ENCODE measurements at regions not wholly inside any gene's neighbourhood (a gene's known extent, or its start where the extent isn't known, plus 50 kb on each side); places are given as distances from the start of the nearest gene placed in this dataset.

DNA sequence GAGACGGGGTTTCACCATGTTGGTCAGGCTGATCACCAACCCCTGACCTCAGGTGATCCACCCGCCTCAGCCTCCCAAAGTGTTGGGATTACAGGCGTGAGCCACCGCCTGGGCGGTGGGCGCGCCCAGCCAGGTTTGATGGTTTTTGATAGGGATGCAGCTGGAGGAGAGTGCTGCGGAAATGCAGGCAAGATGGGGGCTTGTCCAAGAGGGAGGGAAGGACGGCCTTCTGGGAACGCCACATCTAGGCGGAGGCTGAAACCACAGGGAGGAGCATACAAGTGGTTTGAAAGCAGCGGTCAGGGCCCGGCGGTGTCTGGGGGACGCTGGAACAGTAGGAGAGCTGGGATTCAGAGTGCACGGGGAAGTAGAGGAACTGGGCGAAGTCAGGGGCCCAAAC is 134.6 kb downstream of the VRK1 start:
- DNase-seq (ENCODE audit: low spot score): no peak

DNA sequence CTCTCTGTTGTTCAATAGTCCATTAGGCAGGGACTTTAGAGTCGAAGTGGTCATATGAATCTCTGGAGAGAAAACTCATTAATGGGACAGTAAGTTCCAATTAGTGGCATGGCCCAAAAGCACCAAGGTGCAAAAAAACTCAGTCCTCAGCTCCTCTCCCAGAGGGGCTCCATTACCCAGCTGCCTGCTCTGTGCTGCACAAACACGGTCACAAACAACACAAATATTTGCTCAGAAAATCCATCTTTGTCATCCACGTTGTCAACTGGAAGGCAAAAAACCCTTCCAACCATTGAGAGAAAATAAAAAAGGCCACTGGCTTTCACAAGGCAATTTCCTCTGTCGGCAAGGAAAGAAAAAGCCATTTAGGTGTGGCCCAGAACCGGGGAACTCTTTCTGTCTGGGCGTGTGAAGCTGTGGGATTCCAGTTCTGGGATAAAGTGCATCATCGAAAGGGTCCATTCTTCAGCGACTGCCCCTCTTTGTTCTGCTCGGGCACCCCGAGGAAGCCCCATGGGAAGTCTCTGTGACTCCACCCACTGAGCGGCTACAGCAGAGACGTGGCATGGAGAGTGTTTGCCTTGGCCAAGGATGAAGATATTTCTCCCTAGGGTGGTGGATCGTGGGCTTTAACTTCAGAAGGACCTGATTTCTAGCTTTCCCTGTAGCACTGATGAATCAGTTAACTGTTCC is 137.6 kb downstream of the VRK1 start:
- DNase-seq (ENCODE audit: low spot score): no peak

DNA sequence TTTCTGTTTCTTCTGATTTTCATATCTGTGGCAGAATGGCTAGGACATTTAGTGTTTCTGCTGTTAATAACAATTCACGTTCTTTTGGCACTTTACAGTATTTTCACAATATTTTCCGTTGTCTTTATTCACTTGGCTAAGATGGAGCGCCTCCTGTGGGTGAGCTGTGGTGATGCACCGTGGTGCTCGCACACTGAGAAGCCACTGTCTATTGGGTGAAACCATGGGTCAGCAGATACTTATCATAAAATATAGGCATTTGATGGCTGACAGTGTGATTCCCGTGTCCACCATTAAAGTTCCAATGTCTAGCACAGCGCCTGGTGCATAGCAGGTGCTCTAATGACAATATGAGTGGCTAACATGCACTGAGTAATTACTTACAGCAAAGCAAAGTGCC is 141.8 kb downstream of the VRK1 start:
- no peak for DNase-seq (ENCODE audit: low spot score)

DNA sequence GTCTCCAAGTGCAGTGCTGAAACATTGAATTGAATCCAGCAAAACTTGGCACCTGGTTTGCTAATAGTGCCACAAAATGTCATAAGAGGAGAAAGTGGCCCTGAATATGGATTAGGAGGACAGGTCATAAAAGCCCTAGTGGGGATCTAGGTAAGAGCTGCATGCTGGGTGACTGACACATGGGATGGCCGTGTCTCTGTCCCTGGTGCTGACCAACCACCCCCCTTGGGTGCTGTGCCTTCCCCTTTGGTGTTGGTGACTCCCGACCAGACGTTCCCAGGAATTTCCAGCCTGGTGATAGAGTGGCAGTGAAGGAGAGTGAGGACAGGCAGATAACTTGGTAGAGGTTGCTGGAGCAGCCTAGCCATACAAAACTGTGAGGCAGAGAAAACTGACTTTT is 142.8 kb downstream of the VRK1 start:
- no peak for DNase-seq (ENCODE audit: low spot score)

DNA sequence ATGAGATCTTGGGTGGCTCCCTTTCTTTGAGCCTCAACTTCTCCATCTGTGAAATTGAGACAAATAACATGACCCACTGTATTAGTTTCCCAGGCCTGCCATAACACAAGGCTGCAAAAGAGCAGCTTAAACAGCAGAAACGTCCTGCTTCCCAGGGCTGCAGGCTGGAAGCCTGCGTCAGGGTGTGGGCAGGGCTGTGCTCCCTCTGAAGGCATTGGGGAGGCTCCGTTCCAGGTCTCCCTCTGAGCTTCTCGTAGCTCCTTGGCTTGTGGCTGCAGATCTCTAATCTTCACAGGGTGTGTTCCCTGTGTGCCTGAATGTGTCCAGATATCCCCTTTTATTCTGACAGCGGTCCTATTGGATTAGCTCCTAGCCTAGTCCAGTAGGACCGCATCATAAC is 147.1 kb downstream of the VRK1 start:
- no peak for DNase-seq (ENCODE audit: low spot score)

DNA sequence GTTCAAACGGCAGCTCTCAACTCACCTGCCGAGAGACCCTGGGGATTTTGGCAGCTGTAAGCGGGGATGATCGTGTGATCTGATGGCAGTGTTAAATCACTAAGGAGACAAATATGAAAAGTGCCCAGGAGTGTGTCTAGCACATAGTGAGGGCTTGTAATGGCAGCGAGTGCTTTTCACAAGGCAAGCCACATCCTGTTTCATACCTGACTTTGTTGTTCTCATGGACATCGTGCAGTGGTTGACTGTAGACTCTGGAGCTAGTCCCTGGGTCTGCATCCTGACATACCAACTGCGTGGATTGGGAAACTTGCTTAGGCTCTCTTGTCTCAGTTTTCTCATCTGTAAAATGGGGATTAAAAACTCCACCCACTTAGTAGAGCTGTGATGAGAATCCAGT is 148.5 kb downstream of the VRK1 start:
- DNase-seq (ENCODE audit: low spot score): no peak

DNA sequence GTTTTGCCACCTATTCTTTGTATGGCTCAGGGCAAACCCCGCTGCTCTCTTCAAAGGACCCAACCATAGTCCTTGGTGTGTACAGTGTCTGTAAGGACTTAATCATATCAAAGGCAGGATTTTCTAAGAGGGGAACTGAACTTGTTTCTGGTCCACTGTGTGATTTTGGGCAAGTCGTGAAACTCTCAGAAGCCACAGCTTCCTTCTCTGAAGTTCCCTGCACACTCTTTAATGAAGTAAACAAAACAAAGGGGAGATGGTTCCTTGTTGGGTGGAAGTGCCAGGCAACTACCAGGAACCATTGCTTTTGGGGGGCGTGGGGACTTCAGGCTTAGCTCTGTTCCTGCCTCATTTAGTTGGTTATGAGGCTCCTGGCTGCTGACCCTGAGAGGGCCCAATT is 152.4 kb downstream of the VRK1 start:
- no peak for DNase-seq (ENCODE audit: low spot score)

DNA sequence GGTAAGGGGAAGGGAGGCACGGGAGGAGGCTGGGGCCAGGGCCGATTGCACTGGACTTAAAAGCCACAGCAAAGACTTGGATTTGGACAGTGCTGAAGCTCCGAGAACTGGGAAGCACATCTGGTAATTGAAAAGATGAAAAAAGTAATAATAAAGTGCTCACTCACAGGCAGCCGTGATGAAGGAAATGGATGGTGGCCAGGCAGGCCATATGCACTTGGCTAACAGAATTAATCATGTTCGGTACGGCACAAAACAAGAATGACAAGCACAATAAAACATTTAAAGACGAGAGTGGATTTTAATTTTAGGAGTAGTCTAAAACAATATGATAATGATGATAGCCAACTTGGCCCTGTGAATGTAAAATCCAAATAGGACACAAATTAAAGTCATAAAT is 154.3 kb downstream of the VRK1 start:
- no peak for DNase-seq (ENCODE audit: low spot score)

DNA sequence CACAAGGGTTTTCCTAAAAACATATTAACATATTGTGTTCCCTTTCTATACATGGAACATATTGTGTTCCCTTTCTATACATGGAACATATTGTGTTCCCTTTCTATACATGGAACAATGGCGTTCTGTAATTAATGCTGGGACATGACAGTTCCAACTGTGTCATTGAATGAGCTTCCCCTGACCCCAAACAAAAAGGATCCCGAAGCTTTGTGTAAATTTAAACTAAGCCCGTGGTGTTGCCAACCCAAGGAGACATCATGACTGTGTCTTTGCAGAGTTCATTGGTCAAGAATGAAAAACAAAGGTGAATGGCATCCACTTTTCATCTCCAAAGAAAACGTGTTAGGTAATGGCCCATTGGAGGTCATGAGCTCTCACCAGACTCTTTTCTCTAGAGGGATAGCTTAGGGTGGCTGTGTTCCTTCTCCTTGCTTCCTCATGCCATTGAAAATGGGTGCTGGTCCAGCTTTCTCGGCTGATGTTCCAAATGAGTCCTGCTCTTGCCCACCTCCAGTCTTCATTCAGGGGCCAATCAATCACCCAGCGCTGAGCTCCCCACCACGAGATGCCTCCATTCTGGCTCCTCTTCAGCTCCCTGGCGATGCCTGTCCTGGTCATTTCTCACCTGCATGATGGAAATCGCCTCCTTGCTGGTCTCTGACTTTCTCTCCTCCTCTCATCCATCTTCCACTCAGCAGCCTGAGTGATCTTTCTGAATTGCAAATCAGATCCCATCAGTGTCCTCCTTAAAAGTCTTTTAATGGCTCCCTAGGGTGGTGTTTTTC is 156.1 kb downstream of the VRK1 start:
- DNase-seq (ENCODE audit: low spot score): no peak

DNA sequence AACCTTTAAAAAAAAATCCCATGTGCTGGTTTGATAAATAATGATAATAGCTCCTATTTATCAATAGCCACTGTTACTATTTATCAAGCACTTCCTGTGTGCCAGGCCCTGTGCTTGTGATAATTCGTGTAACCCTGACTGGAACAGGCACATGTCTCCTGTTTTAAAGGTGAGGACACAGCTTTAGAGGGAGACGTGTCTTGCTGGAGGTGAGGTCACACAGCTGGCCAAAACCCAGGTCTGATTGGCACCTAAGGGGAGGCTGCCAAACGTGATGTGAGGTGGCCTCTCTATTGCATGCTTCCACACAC is 156.6 kb downstream of the VRK1 start:
- DNase-seq (ENCODE audit: low spot score): no peak

DNA sequence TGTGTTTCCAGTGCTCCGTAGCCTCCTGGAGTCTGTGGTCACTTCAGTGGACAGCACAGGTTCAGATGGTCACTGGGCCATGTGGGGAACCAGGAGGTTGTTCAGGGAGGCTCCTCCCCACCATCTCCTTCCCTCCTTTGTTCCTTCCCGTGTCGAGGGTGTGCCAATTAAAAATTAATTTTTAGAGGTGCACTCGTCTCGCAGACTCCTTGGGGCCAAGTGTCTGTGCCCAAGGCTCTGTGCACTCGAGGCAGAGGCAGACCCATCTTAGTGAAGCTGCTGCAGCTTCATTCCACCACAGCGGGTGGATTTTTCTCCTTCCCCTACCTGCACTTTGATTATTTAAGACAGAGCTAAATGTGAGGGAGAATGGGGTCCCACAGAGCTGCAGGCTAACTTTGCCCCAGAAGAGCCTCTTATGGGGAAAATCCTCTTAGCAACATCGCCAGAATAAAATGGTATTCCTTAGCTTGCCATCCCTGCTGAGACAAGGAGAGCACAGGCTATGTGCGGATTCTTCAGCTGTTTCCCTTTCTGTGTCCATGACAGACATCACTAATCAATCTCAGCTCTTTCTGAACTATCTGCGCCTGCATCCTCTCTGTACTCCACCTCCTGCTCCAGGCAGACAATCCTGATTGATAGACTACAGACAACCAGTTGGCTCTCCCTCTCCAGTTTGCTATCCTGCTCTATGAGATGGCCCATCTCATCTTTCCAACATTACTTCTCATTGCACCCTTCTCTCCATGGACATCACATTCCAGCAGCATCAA is 159.5 kb downstream of the VRK1 start:
- DNase-seq (ENCODE audit: low spot score): no peak

DNA sequence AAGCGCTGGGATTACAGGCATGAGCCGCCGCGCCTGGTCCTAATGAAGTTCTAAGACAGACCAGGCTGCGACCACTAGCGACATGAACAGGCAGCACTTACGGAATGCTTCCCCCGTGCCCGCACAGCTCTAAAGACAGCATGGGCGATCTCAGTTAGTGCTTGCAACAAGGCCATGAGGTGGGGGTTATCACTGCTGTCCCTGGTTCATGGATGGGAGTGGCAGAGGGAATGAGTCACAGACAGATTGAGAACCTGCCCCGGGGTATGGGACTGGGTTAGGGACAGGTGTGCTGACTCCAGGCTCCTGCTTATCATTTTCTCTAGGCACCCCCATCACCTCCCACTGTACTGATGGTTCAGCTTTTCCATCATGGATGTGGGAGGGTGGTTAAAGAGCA is 160.9 kb downstream of the VRK1 start:
- DNase-seq (ENCODE audit: low spot score): no peak

DNA sequence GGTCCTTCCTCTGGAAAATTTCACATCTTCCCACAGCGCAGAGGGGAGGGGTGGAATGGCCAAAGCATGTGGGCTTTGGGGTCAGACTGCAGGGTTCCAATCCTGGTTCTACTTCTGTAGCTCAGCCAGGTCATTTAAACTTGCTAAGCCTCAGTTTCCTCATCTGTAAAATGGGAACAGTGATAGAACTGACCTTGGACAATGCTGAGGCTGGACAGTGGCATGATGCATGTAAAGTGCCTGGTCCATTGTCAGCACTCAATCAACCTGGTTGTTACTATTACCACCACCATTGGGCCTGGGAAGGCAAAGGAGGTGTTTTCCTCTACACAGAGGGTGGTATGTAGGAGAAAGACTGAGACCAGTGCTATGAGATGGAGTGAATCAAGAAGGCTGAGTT is 162.8 kb downstream of the VRK1 start:
- no peak for DNase-seq (ENCODE audit: low spot score)

DNA sequence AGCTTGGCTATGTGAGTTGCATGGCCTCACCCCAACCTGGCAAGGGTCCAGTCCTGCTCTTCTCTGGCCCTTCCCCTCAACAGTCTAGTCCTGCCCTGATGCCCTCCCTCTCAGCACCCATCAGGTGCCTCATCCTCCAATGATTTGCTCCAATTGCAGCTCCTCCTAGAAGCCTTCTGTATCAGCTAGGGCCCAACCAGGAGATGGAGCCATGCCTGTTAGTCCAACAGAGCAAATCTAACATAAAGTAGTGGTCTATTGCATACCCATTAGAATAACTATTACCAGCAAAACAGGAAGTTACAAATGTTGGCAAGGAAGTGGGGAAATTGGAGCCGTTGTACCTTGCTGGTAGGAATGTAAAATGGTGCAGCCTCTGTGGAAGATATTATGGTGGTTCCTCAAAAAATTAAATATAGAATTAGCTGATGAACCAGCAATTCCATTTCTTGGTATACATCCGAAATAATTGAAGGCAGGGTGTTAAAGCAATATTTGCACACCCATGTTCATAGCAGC is 163.5 kb downstream of the VRK1 start:
- DNase-seq (ENCODE audit: low spot score): no peak

DNA sequence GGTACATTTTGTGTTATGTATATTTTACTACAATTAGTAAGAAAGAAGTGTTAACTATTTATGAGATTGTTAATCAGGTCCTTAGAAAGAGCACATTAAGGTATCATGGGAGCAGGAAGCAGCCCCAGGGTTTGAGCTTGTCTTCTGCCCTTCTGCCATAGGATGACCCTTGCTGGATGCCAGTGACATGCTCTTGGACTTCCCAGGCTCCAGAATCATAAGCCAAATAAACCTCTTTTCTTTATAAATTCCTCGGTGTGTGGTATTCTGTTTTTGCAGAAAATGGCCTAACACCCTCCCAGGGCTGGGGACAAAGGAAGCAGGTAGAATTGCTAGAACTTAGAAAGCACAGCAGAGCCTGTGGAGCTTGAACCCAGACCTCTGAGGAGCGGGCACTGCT is 164.7 kb downstream of the VRK1 start:
- no peak for DNase-seq (ENCODE audit: low spot score)

DNA sequence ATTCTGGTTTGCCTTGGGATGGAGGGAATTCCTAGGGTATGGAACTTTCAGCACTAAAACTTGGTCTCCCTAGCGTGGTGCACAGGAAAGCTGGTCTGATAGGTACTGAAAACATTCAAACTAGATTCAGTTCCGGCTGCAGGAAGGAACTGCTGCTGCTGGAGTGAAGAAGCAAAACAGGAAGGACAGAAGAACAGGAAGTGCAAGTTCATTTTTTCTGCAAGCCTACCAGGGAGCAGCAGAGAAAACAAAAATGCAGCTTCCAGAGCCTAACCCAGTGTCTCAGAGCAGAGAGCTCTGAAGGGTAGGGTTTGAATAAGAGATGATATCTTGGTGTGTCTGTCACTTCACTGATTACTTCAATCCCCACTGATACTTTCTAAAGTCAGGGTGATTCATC is 165.2 kb downstream of the VRK1 start:
- no peak for DNase-seq (ENCODE audit: low spot score)

DNA sequence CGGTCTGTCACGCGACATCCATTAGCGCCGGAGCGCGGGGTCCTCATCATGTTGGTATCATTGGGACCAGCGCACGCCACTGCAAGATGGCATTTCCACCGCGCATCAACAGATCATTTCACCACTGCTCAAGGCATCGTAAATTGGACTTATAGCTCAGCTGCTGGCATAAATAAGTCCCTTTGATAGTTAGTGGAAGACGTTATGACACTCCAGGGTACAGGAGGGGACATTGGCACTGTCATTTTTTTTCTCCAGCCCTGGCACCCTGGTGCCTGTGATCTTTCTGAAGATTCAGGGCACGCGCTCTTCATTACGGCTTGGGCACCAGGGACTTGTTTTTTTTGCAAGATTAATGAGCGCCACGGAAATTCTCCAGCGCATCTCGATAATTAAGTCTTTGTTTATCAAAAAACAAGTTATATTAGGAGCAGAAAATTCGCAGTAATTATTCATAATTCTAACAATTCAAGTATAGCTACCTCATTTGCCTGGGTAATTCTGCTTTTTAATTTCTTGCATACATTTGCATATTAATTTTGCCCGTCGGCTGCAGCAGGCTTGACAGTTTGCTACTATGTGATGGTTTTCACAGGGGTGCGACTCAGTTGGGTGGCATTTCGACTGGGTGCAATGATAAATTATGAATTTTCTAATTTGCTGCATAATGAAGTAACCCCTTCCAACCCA is 167.7 kb downstream of the VRK1 start:
- DNase-seq (ENCODE audit: low spot score): no peak

DNA sequence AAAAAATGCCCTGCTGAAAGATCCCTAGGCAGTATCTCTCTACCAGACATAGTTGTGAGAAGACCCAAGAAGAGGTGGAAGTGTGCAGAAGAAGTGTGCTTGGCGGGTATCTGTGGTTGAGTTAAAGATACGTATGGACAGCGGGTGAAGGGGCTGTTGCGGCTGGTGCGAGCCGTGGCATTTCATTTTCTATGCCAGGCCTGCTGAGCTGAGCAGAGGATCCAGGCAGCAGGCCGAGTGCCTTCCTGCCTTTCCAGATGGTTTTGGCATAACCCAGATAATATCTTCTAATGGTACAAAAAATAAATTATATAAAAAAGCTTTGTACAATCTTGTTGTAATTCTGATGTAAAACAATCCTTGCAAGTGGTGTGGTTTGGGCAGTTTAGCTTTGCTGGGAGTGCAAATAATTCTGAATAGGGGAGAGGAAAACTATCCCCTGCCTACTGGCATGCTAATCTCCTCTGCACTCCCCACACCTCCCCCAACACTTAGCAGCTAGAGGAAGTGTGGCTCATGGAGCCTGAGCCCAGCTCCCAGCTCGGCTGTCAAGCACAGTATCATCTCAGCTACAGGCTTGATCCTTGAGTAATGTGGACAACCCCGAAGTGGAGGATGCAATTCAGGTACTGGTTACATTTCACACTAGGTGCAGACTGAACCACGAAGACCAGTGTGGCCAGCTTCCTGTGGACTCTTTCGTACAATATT is 168.9 kb downstream of the VRK1 start:
- DNase-seq (ENCODE audit: low spot score): no peak

DNA sequence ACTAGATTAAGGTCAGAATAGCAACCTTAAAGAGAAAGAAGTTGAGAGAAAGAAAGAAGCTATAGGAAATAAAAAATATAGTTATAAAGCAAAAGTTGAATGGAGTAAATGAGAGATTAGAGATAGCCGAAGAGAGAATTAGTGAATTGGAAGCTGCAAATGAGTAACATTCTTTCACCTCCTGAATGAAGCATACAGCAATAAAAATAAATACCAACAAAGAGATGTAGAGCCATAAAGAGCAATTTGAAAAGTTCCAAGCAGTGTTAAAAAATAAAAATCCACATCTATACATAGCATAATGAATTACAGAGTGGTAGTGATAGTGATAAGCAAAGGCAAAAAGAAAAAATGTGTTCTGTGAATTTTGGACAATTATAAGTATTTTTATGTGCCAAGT is 177.9 kb downstream of the VRK1 start:
- no peak for DNase-seq (ENCODE audit: low spot score)

DNA sequence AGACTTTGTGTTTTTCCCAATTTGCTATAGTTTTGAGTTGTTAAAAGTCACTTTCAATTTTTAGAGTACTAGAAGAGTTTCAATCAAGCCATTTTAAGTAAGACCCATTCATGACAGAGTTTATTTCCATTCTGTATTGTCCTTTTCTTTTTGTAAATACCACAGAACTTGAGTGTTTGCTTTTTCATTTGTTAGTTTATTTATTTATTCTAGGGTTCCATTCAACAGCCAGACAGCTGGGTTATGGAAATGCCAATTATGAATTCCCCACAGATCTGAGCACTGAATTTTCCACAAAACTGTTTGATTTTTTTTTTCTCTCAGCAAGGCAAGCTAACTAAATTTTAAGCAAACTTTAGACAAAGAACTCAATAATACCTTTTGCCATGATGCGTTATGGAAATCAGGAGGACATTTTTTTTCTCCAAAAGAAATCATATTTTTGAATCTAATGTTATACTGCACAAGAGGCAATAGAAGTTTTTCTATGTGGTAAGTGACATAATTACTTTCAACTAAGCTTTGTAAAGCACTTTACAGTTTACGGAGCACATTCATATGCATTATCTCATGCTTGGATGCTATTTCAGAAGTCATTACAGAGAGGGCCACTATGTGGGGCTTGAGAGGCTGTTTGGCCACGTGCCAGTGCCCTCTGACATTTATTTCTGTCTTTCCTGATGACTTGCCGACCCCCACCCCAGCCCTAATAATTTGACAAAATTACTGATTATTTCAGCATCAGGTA is 181.5 kb downstream of the VRK1 start:
- DNase-seq (ENCODE audit: low spot score): no peak

DNA sequence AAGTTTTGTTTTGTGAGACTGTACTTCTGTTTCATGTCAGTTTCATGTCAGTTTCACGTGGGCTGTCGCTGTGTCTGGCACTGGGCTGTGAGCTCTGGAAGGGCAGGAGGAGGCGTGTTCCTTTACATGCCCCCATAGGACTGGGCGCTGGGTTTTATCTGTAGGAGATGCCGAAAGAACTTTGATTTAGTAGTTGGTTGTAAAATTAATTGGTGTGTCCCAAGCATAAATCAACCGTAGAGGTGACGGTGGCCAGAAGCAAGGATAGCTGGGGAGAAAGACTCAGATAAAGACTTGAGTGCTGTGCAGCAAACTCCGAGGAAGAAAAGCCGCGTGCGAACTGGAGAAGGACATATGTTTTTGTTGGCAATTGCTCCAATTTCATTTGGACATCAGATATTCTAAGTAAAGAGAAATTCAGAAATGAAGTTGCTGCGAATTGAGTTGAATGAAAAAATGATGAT is 182.5 kb downstream of the VRK1 start:
- no peak for DNase-seq (ENCODE audit: low spot score)
